Upper lobe of left lung (tissue), 4 donors: ENCODE measurements at regions not wholly inside any gene's neighbourhood (a gene's known extent, or its start where the extent isn't known, plus 50 kb on each side); places are given as distances from the start of the nearest gene placed in this dataset.

Source experiments
- CTCF ChIP-seq, 6 experiments: fragments of 450-650 bp in 4 of 6; fragments of 200-600 bp in 2 of 6; sonication (generic) in 2 of 6; IDR thresholded peaks; one replicate each; pipeline ENCODE4 v1.5.1; 2016 to 2019; ENCODE audit warnings: antibody characterized with exemption in 6 of 6
- POLR2A ChIP-seq, 4 donors: fragments of 450-650 bp; IDR thresholded peaks; one replicate each; pipeline ENCODE4 v1.5.1; 2016 to 2017; ENCODE audit warnings: antibody characterized with exemption in 4 of 4, mild to moderate bottlenecking in 2 of 4
- POLR2AphosphoS5 ChIP-seq, 2 donors: sonication (generic); formaldehyde crosslinking; IDR thresholded peaks; one replicate each; pipeline ENCODE4 v1.5.1; 2017; ENCODE audit warnings: antibody characterized with exemption in 2 of 2

GRCh38 chr6:11634948-11635347 is 97.4 kb downstream of the TMEM170B start:
- TF ChIP-seq POLR2A (IDR thresholded peaks at IDR 0.05) (no peak), CTCF (IDR thresholded peaks at IDR 0.05) (no peak), POLR2AphosphoS5 (IDR thresholded peaks at IDR 0.05) (no peak)
